GM19328 (cell line): ENCODE measurements at regions not wholly inside any gene's neighbourhood (a gene's known extent, or its start where the extent isn't known, plus 50 kb on each side); places are given as distances from the start of the nearest gene placed in this dataset.

Experiments used
- ATAC-seq: cut with Tn5 transposase; IDR thresholded peaks from one replicate; pipeline ENCODE4 v1.9.1; 2021; ENCODE audit warnings: mild to moderate bottlenecking, moderate library complexity; ENCODE audit not compliant: unreplicated experiment

DNA sequence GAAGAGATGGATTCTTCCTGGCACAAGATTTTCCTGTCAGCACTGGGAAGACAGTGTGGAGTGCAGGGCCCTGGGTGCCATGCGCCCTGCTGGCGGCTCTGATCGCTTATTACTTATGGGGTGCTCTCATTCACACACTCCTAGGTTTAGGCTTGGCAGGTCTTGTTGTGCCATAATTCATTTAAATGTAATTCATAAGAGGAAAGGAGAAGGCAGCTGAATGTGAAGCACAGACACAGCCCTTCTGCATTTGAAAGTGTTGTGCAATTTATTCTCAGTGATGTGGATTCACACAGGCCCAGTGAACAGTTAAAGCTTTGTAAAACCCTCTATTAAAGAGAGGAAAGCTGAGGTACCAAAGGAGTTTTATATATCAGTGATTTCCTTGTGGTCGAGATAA, 249.7 kb downstream of the C4orf33 start:
- no peak for ATAC-seq

DNA sequence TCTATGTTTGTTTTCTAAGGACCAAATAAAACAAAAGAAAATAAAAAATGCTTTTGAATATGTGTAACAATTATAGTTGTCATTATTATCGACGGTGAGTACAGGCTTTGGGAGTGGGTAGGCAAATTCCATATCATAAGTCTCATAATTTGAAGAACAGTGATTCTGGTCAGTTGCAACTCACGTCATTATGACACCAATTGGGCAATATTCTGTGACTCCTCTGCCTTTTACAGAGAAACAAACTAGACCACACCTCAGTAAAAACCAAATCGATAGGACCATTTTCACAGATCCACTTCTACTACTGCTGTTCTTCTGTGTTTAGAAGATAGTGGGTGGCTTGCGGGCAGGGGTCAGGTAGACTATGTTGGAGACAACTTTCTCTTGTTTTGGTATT, 250.1 kb downstream of the C4orf33 start:
- ATAC-seq: no peak

DNA sequence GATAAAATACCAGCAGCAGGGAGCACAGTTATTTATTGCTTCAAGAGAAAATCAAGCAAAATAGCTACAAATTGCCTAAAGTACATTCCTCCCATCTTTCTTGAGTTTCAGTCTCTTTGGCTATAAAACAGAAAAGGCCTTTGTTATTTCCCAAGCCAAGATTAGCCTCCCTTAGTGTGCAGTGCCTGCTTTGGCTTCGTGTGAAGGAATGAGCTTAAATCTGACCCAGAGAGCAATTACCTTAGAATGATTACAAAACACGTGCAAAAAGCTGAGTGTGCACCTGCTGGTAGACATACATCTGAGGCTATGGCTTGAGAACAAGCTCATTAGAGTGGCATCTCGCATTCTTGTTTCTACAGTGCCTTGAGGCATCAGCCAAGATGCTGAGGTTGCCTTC, 250.8 kb downstream of the C4orf33 start:
- no peak for ATAC-seq

DNA sequence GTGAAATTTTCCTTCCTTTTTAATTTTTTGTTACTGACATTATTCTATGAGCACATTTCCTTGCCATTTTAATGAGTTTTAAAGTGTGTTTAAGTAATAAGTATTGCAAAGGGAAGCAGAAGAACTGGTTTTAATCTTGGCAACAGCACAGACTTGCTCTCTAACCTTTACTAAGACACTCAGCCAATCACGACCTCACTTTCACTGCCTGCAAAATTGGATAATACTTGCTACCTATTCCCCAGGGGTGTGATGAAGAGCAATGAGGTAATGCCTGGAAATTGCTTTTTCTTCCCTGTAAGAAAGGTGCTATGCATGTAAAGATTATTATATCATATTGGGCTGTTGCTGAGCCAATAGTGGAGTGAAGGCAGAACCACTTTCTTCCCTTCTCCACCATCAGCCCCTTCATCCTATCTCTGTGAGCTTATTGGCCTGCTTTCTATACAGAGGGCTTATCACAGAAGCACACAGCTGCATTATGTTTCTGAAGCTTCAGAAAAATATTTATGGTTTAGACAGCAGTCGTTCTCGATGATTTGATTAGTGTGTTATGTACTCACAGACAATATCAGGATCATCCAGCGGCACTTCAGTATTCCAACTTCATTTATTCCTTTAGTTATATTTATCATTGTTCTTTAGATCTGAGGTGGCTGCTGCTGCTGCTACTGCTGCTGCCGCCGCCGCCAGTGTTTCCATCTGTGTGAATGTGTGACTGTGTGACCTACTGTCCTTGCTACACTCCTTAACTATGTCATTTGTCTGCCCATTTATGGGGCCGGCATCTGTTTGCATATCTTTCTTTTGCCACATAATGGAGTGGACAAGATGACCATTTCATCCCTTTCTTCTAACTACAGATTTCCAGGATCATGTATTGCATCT, 255.1 kb downstream of the C4orf33 start:
- ATAC-seq: no peak

DNA sequence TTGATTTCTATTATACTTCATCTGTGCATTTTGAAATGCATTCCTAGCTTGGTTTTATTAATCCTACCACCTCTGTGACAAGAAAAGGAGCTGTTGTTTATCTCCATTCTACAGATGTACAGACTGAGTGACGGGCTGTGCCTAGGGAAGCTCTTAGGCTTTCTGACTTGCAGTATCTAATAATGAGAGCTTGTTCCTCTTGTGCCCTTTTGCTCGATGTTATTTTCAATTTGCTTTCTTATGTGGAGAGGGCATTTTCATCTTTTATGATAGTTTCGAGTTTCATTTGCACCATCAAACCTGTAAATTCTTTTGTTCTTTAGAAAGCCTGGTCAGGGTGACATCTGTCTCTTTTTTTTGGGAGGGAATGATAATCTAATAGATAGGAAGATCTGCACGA, 256.5 kb downstream of the C4orf33 start:
- ATAC-seq: no peak

DNA sequence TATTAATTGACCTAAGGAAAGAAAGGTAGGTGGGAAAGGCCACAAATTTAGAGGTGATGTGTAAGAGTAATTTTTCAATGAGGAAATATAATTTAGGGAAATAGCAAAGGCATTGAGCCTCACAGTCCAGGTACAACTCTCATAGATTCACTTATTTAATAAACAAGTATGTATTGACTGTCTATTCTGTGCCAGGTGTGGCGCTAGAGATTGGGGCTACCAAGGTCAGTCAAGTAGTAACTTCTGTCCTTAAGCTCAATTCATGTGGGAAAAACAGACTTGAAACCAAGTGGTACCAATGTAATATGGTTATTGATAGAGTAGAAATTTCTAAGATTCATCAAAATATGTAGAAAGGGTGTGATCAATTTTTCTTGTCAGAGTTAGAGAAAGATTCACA, 257.5 kb downstream of the C4orf33 start:
- ATAC-seq: no peak

DNA sequence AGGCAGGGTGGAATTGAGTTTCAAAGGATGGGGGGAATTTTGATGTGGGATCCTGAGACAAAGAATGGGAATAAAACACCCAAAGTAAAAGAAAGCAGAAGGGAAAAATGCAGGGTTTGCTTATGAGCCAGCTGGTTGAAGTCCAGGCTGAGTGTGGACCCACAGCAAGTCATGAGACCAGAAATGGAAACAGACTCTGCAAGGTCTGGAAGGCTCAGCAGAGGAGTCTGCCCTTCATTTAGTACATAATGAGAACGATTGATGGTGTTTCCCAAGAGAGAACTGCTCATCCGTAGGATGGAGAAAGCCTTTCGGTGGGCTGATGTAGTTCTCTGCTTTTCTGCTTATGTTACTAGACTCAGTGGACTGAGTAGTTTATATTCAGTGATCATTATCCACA, 259.1 kb downstream of the C4orf33 start:
- no peak for ATAC-seq

DNA sequence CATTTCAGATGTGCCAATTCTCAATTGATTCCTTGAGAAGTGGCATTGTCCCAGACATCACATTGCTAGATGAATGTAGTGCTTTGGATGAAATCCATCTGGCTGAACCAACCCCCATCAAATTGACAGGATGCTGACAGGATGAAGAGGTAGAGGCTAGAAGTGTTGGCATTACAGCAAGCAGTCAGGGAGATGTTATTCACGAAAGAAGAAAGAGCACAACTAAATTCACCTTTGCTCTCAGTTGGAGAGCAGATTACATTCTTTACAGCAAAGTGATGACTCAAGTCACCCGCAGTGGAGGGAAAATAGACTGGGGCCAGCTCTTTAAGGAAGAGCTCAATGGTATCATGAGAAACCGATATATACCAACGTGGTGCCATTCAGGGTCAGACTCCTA, 259.6 kb downstream of the C4orf33 start:
- ATAC-seq: no peak

DNA sequence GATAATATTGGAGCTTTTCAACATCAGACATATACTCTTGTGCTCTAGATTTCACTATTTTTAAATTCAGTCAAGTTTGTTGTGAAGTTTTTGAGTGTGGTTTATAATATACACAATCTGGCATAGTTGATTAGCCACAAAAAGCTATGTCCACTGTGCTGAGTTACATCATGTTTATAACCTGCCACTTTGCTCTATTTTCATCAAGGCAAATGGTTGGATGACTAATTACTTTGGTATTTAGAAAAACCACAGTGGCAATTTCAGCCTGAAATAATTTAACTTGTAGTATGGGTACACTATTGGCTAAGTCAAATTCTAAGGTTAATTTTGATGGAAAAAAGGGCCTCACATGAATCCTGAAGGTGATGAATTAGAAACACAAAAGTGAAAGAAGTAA, 262.6 kb downstream of the C4orf33 start:
- no peak for ATAC-seq

DNA sequence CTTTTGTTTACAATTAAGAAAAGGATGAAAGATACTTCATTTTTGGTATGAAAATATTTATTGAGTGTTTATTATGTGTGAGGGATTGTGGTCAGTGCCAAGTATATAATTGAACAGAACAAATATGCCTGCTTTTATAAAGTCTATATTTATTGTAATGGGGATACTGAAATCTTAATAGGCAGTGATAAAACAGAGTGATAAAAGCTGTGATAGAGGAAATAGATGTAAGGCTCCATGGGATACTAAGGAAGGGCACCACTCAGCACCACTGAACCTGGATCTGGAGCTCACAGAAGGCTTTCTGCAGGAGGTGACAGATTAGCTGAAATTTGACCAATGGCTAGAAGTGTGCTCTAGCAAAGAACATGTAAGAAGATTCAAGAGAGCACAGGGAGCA, 263.5 kb downstream of the C4orf33 start:
- no peak for ATAC-seq

DNA sequence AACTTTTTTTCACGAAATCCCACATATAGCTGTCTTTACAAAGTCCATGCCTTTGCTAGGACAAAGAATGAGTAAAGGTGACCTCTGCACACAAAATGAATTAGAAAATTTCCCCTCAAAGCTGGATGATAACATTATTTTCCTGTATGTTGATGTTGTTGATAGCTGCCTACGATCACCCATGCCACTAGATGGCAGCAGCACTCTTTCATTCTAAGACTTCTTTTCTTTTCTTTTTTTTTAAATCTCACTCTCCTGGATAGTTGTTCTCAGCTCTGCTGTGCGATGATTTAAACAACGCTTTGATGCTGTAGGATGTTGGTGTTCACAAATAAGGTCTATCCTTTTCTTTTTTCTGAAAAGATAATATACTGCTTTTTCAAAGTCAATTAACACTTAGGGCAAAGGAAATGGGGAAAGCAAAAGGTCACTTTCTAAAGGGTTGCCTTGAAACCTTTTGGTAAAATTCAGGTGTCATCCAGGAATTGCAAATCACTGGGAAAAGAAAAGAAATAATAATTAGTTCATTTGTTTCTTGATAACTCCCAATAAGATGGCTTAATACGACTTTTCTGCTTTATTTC, 266.8 kb downstream of the C4orf33 start:
- ATAC-seq: peak; percentile 76

DNA sequence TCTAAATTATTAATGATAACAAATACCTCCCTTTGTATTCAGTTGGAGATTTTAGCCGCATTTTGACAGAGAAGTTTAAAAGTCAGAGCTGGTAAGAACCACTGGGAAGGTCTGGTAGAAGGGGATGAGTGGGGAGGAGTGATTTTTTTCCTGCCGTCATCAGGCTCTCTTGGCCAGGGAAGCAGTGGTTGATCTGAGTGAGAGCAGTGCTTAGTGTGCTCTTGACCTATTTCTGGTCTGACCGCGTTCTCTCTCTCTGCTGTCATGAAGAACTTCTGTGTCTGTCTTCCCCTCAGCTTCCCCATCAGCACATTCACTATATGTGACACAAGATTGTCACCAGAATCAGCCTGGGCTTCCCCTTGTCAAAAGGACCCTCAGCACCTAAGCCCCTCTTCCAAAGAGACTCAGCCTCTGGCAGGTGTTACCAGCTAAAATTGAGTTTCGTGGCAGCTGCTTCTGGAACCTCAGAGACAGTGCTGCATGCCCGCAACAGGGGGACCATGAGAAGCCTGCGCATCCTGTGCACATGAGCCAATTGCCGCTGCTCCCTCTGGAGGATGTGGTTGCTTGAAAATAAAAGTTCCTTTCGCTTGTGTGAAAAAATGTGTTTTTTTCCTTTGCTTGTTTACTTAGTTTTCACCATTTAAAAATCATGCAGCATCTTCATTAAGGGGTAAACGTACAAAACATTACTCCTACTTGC, 268.9 kb downstream of the C4orf33 start:
- no peak for ATAC-seq

DNA sequence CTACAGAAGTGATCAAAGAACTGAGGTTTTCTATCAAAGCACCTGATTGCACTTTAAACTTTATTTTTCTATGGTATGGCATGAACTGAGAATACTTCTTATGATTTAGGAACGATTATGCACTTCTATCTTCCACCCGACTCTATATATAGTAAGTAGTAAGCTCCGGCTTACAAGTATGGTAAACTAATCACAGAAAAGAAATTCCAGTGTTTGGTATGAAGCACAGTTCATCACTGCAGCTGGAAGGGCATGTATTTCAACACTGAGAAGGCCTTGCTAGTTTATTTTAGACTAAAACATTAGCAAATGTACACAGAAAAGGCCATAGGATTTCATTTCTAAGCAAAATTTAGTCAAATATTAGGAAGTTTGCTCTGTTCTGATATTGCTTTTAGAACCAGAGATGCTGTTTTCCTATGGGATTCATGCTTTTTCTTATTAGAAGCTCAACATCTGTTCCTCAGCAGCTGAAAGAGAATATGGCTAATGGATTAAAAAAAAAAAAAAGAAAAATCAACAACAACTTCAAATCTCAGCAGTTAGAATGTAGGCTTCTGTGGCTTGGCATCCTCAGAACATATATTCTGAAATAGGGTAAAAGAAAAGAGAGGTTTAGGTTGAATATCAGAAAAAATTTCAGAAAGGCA, 273.5 kb downstream of the C4orf33 start:
- no peak for ATAC-seq

DNA sequence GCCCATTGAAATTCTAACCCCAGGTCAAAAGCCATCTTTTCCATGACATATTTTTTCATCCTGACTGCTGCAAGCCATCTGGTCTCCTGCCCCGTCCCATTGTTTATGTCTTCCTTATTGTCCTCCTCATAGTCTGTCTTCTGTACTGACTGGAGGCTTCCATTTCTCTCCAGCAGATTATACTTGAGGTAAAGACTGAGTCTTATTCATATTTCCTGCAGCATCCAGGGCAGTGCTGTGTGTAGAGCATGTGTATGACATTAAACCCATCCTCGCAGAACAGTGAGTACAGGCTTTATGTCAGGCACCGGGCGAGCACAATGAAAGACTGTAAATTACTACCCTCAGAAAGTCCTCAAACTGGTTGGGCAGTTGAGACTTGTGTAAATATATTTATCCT, 275.1 kb downstream of the C4orf33 start:
- no peak for ATAC-seq

DNA sequence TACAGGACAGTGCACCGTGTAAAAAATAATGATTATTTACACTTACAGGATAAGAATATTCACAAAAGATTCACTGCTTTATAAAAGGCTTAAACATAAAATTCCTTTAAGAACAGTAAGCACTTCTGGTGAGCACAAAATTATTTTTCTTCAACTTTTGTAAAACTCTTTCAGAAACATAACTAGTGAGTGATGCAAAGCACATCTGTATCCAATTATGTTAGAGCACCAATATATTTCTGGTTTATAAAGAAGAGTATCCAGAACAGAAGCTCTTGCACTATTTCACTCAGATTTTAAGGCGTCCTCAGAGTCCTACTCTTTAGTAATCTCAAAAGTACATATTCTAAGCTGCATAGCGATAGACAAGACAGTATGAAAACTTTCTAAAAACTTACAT, 276.0 kb downstream of the C4orf33 start:
- ATAC-seq: no peak

DNA sequence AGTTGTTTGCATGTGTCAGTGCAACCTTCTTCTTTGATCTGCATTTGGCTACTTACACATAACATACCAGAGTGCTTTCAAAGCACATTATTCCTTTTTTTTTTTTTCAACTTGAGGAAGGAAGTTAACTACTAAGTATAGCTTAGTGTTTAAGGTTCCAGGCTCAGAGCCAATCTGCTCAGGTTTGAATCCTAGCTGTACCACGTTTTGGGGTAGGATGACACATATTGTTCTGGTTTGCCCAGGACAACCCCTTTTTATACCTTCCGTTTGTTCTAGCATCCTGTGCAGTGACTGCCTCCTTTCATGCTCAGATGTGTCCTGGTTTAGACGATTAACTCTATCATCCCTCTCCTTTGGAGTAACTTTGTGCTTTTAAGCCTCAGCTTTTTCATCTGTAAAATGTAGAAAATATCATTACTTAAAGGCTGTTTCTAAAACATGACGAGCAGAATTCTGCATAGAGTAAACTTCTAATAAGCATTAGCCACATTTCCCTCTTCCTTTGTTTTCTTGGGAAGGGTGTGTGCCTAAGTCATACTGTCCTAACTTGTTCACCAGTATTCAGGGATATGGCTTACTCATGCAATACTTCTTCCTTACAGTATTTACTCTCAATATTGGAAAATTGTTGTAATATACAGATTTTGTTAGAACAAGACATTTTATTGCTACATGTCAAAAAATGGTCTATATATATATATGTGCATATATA, 281.3 kb downstream of the C4orf33 start:
- ATAC-seq: no peak

DNA sequence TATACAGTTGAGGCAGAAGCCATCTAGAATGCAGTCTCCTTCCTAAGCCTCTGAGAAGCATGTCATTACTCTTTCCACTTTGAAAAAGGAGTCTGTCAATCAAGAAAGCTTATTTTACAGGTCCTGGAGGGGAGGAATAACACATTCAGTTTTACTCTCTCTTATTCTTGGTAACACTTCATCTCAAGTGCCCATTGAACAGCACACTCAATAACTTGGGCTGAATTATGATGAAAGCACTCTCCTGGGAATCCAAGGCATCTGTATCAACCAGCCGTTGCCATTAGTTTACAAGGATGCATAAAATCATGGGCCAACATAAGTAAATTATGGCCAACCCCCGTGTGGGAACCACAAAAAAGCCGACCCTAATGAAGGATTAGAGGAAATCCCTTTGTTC, 282.4 kb downstream of the C4orf33 start:
- ATAC-seq: no peak

DNA sequence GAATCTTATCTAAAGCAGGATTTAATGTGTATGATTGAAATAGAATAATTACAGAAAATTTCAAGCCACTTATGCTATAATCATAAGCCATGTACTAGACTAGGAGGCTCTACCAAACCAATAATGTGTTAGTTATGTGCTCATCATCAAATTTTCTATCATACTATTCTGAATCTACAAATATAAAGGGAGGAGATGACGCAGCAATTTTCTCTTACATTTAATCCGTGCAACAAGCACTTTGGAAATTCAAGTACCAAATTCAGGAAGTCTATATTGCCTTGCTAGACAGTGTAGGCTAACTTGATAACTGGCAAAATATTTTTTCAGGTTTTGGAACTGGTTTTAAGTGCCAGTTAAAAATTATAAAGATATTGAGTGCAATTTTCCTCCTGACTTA, 283.5 kb downstream of the C4orf33 start:
- ATAC-seq: no peak

DNA sequence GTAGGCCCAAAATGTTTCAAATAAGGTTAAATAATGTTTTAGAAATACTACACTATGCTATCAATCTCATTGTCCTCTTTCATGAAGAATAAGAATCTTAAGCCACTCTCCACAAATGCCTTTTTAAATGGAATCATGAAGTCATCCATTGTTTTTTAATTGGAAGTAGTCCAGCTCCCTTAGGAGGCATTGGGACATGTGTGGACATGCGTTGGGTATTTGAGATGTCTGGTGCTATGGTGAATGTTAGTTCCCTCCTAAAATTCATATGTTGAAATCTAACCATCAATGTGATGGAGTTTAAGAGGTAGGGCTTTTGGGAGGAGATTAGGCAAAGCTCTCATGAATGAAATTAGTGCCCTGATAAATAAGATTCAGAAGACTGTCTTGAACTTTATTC, 289.0 kb downstream of the C4orf33 start:
- no peak for ATAC-seq

DNA sequence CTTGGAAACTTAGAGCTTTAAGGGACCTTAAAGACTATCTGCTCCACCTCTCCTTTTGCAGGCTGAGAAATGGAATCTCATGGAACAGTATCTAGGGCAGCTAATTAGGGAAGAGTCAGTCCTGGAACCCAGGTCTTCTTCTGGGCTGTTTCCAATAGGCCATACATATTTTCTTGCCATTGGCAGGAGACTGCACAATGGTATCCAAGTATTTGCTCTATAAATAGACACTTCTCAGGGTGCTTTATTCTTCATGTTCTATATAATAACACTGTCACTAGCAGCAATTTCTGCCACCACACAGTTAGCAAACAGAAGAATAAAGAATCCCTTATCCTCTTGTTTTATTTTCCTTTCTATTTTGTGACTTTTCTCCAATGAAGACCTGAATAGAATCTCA, 291.7 kb downstream of the C4orf33 start:
- ATAC-seq: no peak

DNA sequence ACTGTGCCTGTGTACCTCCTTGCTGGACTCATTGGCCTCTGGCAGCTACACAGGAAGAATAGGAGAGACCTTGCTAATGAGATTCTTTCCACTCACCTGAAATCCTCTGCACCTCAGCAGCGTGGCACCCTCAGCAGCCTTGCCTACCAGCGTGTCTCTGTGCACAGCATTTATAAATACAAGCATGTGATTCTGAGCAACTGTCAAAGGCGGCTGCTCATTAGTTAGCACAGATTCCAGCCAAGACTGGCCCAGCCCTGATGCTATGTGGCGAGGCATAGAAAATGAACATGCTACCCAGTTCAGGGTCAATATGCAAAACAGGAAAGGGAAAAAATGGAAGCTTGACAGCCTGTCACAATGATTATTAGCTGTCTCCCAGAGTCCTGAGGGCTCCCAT, 298.0 kb downstream of the C4orf33 start:
- no peak for ATAC-seq
